WTC11 (cell line): ENCODE measurements at regions not wholly inside any gene's neighbourhood (a gene's known extent, or its start where the extent isn't known, plus 50 kb on each side); places are given as distances from the start of the nearest gene placed in this dataset.

ENCODE experiments used
- ATAC-seq: fragments of 200-7000 bp; cut with Tn5 transposase; 2 replicates; pipeline ENCODE4 v1.10.0; 2021; ENCODE audit warnings: mild to moderate bottlenecking, moderate library complexity
- CTCF ChIA-PET: fragments of 300-600 bp; sonication (Branson Sonifier 250); formaldehyde crosslinking; loops from one replicate; lab custom pipeline; 2021; ENCODE audit warnings: antibody characterized with exemption; lab: Charles Lee
- POLR2A ChIA-PET: fragments of 350-600 bp; sonication (Branson Sonifier 250); formaldehyde crosslinking; loops from one replicate; lab custom pipeline; 2021; ENCODE audit warnings: antibody characterized with exemption; lab: Charles Lee
- DNase-seq: peaks from one replicate; pipeline ENCODE4 v3.0.0; 2021; ENCODE audit warnings: low spot score
- H3K27ac Mint-ChIP-seq: 2 replicates; pipeline ENCODE4 v1.8.0; 2021; ENCODE audit warnings: mixed read lengths
- H3K27me3 Mint-ChIP-seq: 2 replicates; pipeline ENCODE4 v1.8.0; 2021; ENCODE audit warnings: low read depth, mild to moderate bottlenecking, moderate library complexity, mixed read lengths
- H3K36me3 Mint-ChIP-seq: 2 replicates; pipeline ENCODE4 v1.8.0; 2021; ENCODE audit warnings: mixed read lengths
- H3K4me1 Mint-ChIP-seq: 2 replicates; pipeline ENCODE4 v1.8.0; 2022; ENCODE audit warnings: mixed read lengths
- H3K4me3 Mint-ChIP-seq: 2 replicates; pipeline ENCODE4 v1.8.0; 2021; ENCODE audit warnings: mild to moderate bottlenecking, moderate library complexity, mixed read lengths
- H3K9me3 Mint-ChIP-seq: 2 replicates; pipeline ENCODE4 v1.8.0; 2021; ENCODE audit warnings: mixed read lengths
- ATF2 ChIP-seq: sonication (generic); formaldehyde crosslinking; IDR thresholded peaks from 2 replicates; pipeline ENCODE4 v1.8.1; 2022; ENCODE audit warnings: low read depth, missing genetic modification reagents, borderline replicate concordance
- ATF6 ChIP-seq: sonication (generic); formaldehyde crosslinking; IDR thresholded peaks from 2 replicates; pipeline ENCODE4 v1.8.1; 2023; ENCODE audit warnings: mild to moderate bottlenecking, missing genetic modification reagents
- CBFB ChIP-seq: sonication (generic); formaldehyde crosslinking; IDR thresholded peaks from 2 replicates; pipeline ENCODE4 v1.8.1; 2022; ENCODE audit warnings: mild to moderate bottlenecking, low read depth, missing genetic modification reagents
- CDX4 ChIP-seq: fragments of 250-450 bp; sonication (Bioruptor Pico); IDR thresholded peaks from 2 replicates; pipeline ENCODE4 v1.9.0; 2021; ENCODE audit warnings: moderate library complexity, mild to moderate bottlenecking, inconsistent platforms, borderline replicate concordance
- CREB1 ChIP-seq: sonication (generic); formaldehyde crosslinking; IDR thresholded peaks from 2 replicates; pipeline ENCODE4 v1.8.0; 2023; ENCODE audit warnings: mild to moderate bottlenecking, missing genetic modification reagents
- E2F1 ChIP-seq: sonication (generic); formaldehyde crosslinking; IDR thresholded peaks from 2 replicates; pipeline ENCODE4 v1.8.0; 2022; ENCODE audit warnings: mild to moderate bottlenecking, missing genetic modification reagents
- GTF2I ChIP-seq: fragments of 250-450 bp; sonication (Bioruptor Pico); conservative IDR thresholded peaks from 2 replicates; pipeline ENCODE4 v1.4.0; 2021; ENCODE audit warnings: mild to moderate bottlenecking
- JAZF1 ChIP-seq: fragments of 250-450 bp; sonication (Bioruptor Pico); IDR thresholded peaks from 2 replicates; pipeline ENCODE4 v1.9.0; 2021; ENCODE audit warnings: moderate library complexity, mild to moderate bottlenecking, inconsistent platforms
- KAT7 ChIP-seq: sonication (generic); formaldehyde crosslinking; IDR thresholded peaks from 2 replicates; pipeline ENCODE4 v1.8.1; 2023; ENCODE audit warnings: missing genetic modification reagents, mild to moderate bottlenecking, borderline replicate concordance
- MXD4 ChIP-seq: fragments of 250-450 bp; sonication (Bioruptor Pico); IDR thresholded peaks from 2 replicates; pipeline ENCODE4 v1.8.0; 2021; ENCODE audit warnings: mild to moderate bottlenecking, moderate library complexity, borderline replicate concordance
- PRDM15 ChIP-seq: sonication (generic); formaldehyde crosslinking; IDR thresholded peaks from 2 replicates; pipeline ENCODE4 v1.8.0; 2022; ENCODE audit warnings: missing genetic modification reagents
- PREB ChIP-seq: sonication (generic); formaldehyde crosslinking; IDR thresholded peaks from 2 replicates; pipeline ENCODE4 v1.8.1; 2022; ENCODE audit warnings: mild to moderate bottlenecking, missing genetic modification reagents, moderate library complexity, borderline replicate concordance
- RORB ChIP-seq: fragments of 250-450 bp; sonication (Bioruptor Pico); IDR thresholded peaks from 2 replicates; pipeline ENCODE4 v1.9.0; 2021; ENCODE audit warnings: mild to moderate bottlenecking
- SP1 ChIP-seq: sonication (generic); formaldehyde crosslinking; conservative IDR thresholded peaks from 2 replicates; pipeline ENCODE4 v1.8.1; 2022; ENCODE audit warnings: missing genetic modification reagents
- TCF7 ChIP-seq: sonication (generic); formaldehyde crosslinking; IDR thresholded peaks from 2 replicates; pipeline ENCODE4 v1.8.0; 2022; ENCODE audit warnings: mild to moderate bottlenecking, low read depth, missing genetic modification reagents, moderate library complexity
- TEAD4 ChIP-seq: sonication (generic); formaldehyde crosslinking; IDR thresholded peaks from 2 replicates; pipeline ENCODE4 v1.8.0; 2022; ENCODE audit warnings: mild to moderate bottlenecking, missing genetic modification reagents
- TP53 ChIP-seq: sonication (generic); formaldehyde crosslinking; IDR thresholded peaks from 2 replicates; pipeline ENCODE4 v1.8.1; 2023; ENCODE audit warnings: mild to moderate bottlenecking, missing genetic modification reagents
- ZBTB43 ChIP-seq: sonication (generic); formaldehyde crosslinking; IDR thresholded peaks from 2 replicates; pipeline ENCODE4 v1.8.1; 2023; ENCODE audit warnings: mild to moderate bottlenecking, missing genetic modification reagents
- ZNF121 ChIP-seq: sonication (generic); formaldehyde crosslinking; IDR thresholded peaks from 2 replicates; pipeline ENCODE4 v1.8.0; 2023; ENCODE audit warnings: missing genetic modification reagents
- ZNF263 ChIP-seq: sonication (generic); formaldehyde crosslinking; IDR thresholded peaks from 2 replicates; pipeline ENCODE4 v1.8.1; 2022; ENCODE audit warnings: low read depth, mild to moderate bottlenecking, moderate library complexity, missing genetic modification reagents
- ZNF396 ChIP-seq: fragments of 250-450 bp; sonication (Bioruptor Pico); IDR thresholded peaks from 2 replicates; pipeline ENCODE4 v1.8.0; 2021; ENCODE audit warnings: mild to moderate bottlenecking, moderate library complexity, borderline replicate concordance

- DNase-seq: no peak
- peaks cover 3% of the 10 kb centered on the region for H3K4me1 Mint-ChIP-seq
- CTCF ChIA-PET: no interaction called here
- H3K4me3 Mint-ChIP-seq: no peak overlapping the region
- no peaks in the 10 kb centered on the region; the same call in 1 of the 2 replicates for H3K27me3 Mint-ChIP-seq
- peaks cover 30% of the 10 kb centered on the region for H3K9me3 Mint-ChIP-seq
- no peak for ATAC-seq
- TF ChIP-seq TP53: no peak
- no peak for TF ChIP-seq TCF7
- TF ChIP-seq PREB (CRISPR knock-in tag): no peak
- no peak for TF ChIP-seq ATF2 (CRISPR knock-in tag)
- no peak for TF ChIP-seq CBFB (CRISPR knock-in tag)
- H3K27ac Mint-ChIP-seq: no peak overlapping the region
- H3K36me3 Mint-ChIP-seq: peaks cover 28% of the 10 kb centered on the region
- POLR2A ChIA-PET: no interaction called here
Observed at GRCh38 chr4:96305030-96305429, 465.1 kb downstream of the PDHA2 start.

GRCh38 chr4:96312046-96312685 lies 472.3 kb downstream of the PDHA2 start:
- DNase-seq (no peak), ATAC-seq (no peak)
- H3K27ac Mint-ChIP-seq: no peak overlapping the region
- POLR2A ChIA-PET: no interaction called here
- TF ChIP-seq ZBTB43 (CRISPR knock-in tag) (no peak), KAT7 (no peak), PRDM15 (no peak), CREB1 (CRISPR knock-in tag) (no peak), E2F1 (CRISPR knock-in tag) (no peak), ZNF121 (CRISPR knock-in tag) (no peak), TEAD4 (CRISPR knock-in tag) (no peak), JAZF1 (CRISPR knock-in tag) (no peak), SP1 (CRISPR knock-in tag) (no peak)
- TF ChIP-seq, all 79 proteins: peak for 0
- CTCF ChIA-PET: no interaction called here
- Mint-ChIP-seq H3K4me1 (no peaks in the 10 kb centered on the region), H3K9me3 (peaks cover 25% of the 10 kb centered on the region), H3K36me3 (peaks cover 24% of the 10 kb centered on the region), H3K4me3 (no peak overlapping the region), H3K27me3 (no peaks in the 10 kb centered on the region; the same call in 1 of the 2 replicates)

GRCh38 chr4:96315815-96316214 lies 475.9 kb downstream of the PDHA2 start:
- no peak for DNase-seq
- Mint-ChIP-seq H3K9me3 (no peaks in the 10 kb centered on the region), H3K27me3 (no peaks in the 10 kb centered on the region), H3K4me1 (no peaks in the 10 kb centered on the region), H3K4me3 (no peak overlapping the region), H3K27ac (no peak overlapping the region), H3K36me3 (no peaks in the 10 kb centered on the region)
- ATAC-seq: no peak; the same call in 1 of the 2 replicates
- ChIA-PET CTCF (no interaction called here), POLR2A (no interaction called here)
- no peak for TF ChIP-seq ATF6 (CRISPR knock-in tag)
- TF ChIP-seq ZNF396 (CRISPR knock-in tag): no peak
- TF ChIP-seq ZNF263 (CRISPR knock-in tag): no peak
- no peak for TF ChIP-seq RORB (CRISPR knock-in tag)
- TF ChIP-seq MXD4 (CRISPR knock-in tag): no peak
- no peak for TF ChIP-seq CDX4 (CRISPR knock-in tag)
- no peak for TF ChIP-seq GTF2I
